AG04449 (cell line): ENCODE measurements at regions not wholly inside any gene's neighbourhood (a gene's known extent, or its start where the extent isn't known, plus 50 kb on each side); places are given as distances from the start of the nearest gene placed in this dataset.

Experiments used
- CTCF ChIA-PET: fragments of 350-600 bp; formaldehyde crosslinking; extraction: SDS; loops from one replicate; lab custom pipeline; 2021; ENCODE audit warnings: antibody characterized with exemption; lab: Yijun Ruan, JAX
- POLR2A ChIA-PET: fragments of 400-600, 350-600 bp; formaldehyde crosslinking; extraction: SDS; loops from one replicate; lab custom pipeline; 2020; ENCODE audit warnings: antibody characterized with exemption, inconsistent platforms; lab: Yijun Ruan, JAX
- DNase-seq: peaks from one replicate; pipeline ENCODE4 v3.0.0-alpha.2; 2010; ENCODE audit warnings: low read depth, low spot score
- H3K4me3 ChIP-seq: 2 replicates; pipeline ENCODE4 v1.5.1; 2011; ENCODE audit warnings: low read depth, mild to moderate bottlenecking, control low read depth, low read length
- CTCF ChIP-seq: IDR thresholded peaks from one replicate; pipeline ENCODE4 v1.5.1; 2011; ENCODE audit warnings: mild to moderate bottlenecking, moderate library complexity, low read length, control low read depth, inconsistent platforms; ENCODE audit not compliant: insufficient read depth; ENCODE audit errors: missing control alignments

- CTCF ChIA-PET, result no interaction called here
- POLR2A ChIA-PET, result no interaction called here
- DNase-seq, result no peak
These were observed 86.0 kb downstream of the RHOU start for GRCh38 chr1:228821252-228821651.

GRCh38 chr1:228823200-228823599, 87.9 kb downstream of the RHOU start:
- POLR2A ChIA-PET, result no interaction called here
- no peak for DNase-seq
- H3K4me3 ChIP-seq, result no peak overlapping the region
- no peak for TF ChIP-seq CTCF
- CTCF ChIA-PET, result no interaction called here

More at GRCh38 chr1:228821252-228821651, 86.0 kb downstream of the RHOU start:
- no peak overlapping the region for H3K4me3 ChIP-seq
- no peak for TF ChIP-seq CTCF

GRCh38 chr1:228824366-228824765, 89.1 kb downstream of the RHOU start:
- DNase-seq, result no peak
- H3K4me3 ChIP-seq, result no peak overlapping the region
- POLR2A ChIA-PET, result no interaction called here
- CTCF ChIA-PET, result no interaction called here
- TF ChIP-seq CTCF, result no peak

GRCh38 chr1:228825041-228825440, 89.8 kb downstream of the RHOU start:
- TF ChIP-seq CTCF, result no peak
- ChIA-PET POLR2A (no interaction called here), CTCF (no interaction called here)
- no peak for DNase-seq
- H3K4me3 ChIP-seq, result no peak overlapping the region

GRCh38 chr1:228825840-228826484, 90.7 kb downstream of the RHOU start:
- no peak overlapping the region for H3K4me3 ChIP-seq
- no peak for TF ChIP-seq CTCF
- no peak for DNase-seq
- POLR2A ChIA-PET, result no interaction called here
- CTCF ChIA-PET, result no interaction called here

- CTCF ChIA-PET, result no interaction called here
These were observed 91.7 kb downstream of the RHOU start for GRCh38 chr1:228827019-228827418.

More at GRCh38 chr1:228827019-228827418, 91.7 kb downstream of the RHOU start:
- no peak overlapping the region for H3K4me3 ChIP-seq
- DNase-seq, result no peak
- no peak for TF ChIP-seq CTCF
- POLR2A ChIA-PET, result no interaction called here
